ENCODE measurements at regions not wholly inside any gene's neighbourhood (a gene's known extent, or its start where the extent isn't known, plus 50 kb on each side); places are given as distances from the start of the nearest gene placed in this dataset.
A peak's percentile ranks its signal among the peaks of the same experiment; 100 is the strongest.
"Not testable (repeated sequence)": the region's sequence is repeated elsewhere in the genome, so short reads cannot be mapped to it uniquely, and the experiment has no call there.

DNA sequence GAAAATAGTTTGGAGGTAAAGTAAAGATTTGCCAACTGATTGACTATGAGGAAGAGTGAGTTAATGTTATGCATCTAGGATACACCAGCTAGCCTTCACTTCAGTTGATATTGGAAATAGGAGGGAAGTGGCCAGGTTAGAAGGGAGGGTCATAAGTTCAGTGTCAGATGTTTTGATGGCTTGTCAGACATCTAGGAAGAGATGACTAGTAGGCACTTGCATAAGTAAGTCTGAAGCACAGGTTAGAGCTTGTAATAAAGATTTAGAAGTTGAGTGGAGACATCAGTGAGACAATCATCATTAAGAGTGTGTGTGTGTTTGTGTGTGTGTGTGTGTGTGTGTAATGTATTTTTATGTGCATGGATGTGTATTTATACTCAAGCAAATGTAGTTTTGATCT is 146.1 kb downstream of the OR4C45 start:
- H3K9me3 ChIP-seq (ENCODE audit: control insufficient read depth, low read length), result no peaks in the 10 kb centered on the region
- H3K27me3 ChIP-seq (ENCODE audit: control insufficient read depth, insufficient read depth), result no peaks in the 10 kb centered on the region
- ATAC-seq (no peak), DNase-seq (no peak)
- H3K4me1 ChIP-seq (ENCODE audit: control insufficient read depth, insufficient read depth, low read length), result no peaks in the 10 kb centered on the region
- no peak overlapping the region for H3K4me3 ChIP-seq (ENCODE audit: low read length)
- no peak overlapping the region for H3K27ac ChIP-seq (ENCODE audit: low read length)
- intact Hi-C loops (cut with DNase I), result no loop called here

DNA sequence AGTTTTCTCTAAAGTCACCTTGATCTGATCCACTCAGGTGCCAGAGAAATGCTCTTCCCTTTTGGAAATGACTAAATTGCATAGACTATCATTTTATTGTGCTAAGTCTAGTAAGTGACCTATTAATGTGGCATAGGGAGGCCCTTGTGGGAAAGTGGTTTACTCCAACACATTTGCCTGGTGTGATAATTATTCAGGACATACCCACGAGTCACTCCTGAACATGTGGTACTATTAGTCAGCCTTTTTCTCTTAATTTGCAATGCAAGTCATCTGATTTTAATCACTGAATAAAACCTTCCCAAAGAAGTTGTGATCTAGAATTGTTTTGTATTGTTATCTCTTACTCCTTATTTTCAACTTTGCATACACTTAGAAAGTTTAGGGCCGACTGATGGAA is 148.7 kb downstream of the OR4C45 start:
- H3K4me1 ChIP-seq (ENCODE audit: control insufficient read depth, insufficient read depth, low read length), result no peaks in the 10 kb centered on the region
- no peak for ATAC-seq
- DNase-seq, result no peak
- 62% methylated on average over 2 of the region's 2 CpGs for WGBS
- intact Hi-C loops (cut with DNase I), result no loop called here
- no peaks in the 10 kb centered on the region for H3K27me3 ChIP-seq (ENCODE audit: control insufficient read depth, insufficient read depth)
- H3K4me3 ChIP-seq (ENCODE audit: low read length), result no peak overlapping the region
- no peak overlapping the region for H3K27ac ChIP-seq (ENCODE audit: low read length)
- no peaks in the 10 kb centered on the region for H3K9me3 ChIP-seq (ENCODE audit: control insufficient read depth, low read length)

DNA sequence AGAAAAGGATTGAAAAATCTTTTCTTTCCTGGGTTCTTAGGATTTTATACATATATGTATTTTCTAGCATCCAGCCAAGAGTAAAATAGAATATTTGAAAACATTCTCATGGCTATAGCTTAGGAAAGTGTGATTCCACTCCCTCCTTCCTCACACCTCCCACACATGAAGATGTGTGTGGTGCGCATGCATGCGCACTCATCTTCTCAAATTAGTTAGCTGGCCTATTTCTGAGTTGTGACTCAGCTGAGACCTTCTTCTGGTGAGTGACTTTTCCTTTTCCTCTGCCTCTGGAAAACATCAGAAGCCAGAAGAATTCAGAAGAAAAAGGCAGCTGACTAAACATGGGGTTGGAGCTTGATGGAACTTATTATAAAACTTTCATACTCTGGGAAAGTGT is 149.8 kb downstream of the OR4C45 start:
- DNase-seq (no peak), ATAC-seq (peak in 1 of 2 donors; percentile 44)
- intact Hi-C loops (cut with DNase I), result no loop called here
- no peaks in the 10 kb centered on the region for H3K27me3 ChIP-seq (ENCODE audit: control insufficient read depth, insufficient read depth)
- H3K9me3 ChIP-seq (ENCODE audit: control insufficient read depth, low read length), result no peaks in the 10 kb centered on the region
- no peak overlapping the region for H3K27ac ChIP-seq (ENCODE audit: low read length)
- WGBS, result 76% methylated on average over 2 of the region's 2 CpGs
- H3K4me3 ChIP-seq (ENCODE audit: low read length), result no peak overlapping the region
- H3K4me1 ChIP-seq (ENCODE audit: control insufficient read depth, insufficient read depth, low read length), result no peaks in the 10 kb centered on the region

DNA sequence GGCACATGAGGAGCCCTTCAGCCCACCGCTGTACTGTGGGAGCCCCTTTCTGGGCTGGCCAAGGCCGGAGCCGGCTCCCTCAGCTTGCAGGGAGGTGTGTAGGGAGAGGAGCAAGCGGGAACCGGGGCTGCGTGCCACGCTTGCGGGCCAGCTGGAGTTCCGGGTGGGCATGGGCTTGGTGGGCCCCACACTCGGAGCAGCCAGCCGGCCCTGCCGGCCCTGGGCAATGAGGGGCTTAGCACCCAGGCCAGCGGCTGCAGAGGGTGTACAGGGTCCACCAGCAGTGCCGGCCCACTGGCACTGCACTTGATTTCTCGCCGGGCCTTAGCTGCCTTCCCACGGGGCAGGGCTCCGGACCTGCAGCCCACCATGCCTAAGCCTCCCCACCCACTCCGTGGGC is 150.5 kb downstream of the OR4C45 start:
- H3K9me3 ChIP-seq (ENCODE audit: control insufficient read depth, low read length); H3K27ac ChIP-seq (ENCODE audit: low read length); H3K27me3 ChIP-seq (ENCODE audit: control insufficient read depth, insufficient read depth); H3K4me3 ChIP-seq (ENCODE audit: low read length); H3K4me1 ChIP-seq (ENCODE audit: control insufficient read depth, insufficient read depth, low read length); intact Hi-C loops (cut with DNase I); ATAC-seq: not testable (repeated sequence)
- DNase-seq, result peak in 1 of 3 donors; percentile 43
- 88% methylated on average over 19 of the region's 19 CpGs for WGBS

DNA sequence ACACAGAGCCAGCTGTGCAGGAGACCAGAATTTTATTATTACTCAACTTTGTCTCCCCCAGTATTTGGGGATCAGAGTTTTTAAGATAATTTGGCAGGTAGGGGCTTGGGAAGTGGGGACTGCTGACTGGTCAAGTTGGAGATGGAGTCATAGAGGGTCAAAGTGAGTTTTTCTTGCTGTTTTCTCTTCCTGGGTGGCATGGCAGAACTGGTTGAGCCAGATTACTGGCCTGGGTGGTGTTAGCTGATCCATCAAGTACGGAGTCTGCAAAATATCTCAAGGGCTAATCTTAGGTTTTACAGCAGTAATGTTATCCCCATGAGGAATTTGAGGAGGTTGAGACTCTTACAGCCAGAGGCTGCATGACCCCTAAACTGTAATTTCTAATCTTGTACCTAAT is 153.5 kb downstream of the OR4C45 start:
- intact Hi-C loops (cut with DNase I), result no loop called here
- no peaks in the 10 kb centered on the region for H3K27me3 ChIP-seq (ENCODE audit: control insufficient read depth, insufficient read depth)
- 55% methylated on average over 1 of the region's 1 CpG for WGBS
- DNase-seq (no peak), ATAC-seq (no peak)
- H3K4me3 ChIP-seq (ENCODE audit: low read length), result no peak overlapping the region
- no peaks in the 10 kb centered on the region for H3K4me1 ChIP-seq (ENCODE audit: control insufficient read depth, insufficient read depth, low read length)
- no peak overlapping the region for H3K27ac ChIP-seq (ENCODE audit: low read length)
- H3K9me3 ChIP-seq (ENCODE audit: control insufficient read depth, low read length), result no peaks in the 10 kb centered on the region

DNA sequence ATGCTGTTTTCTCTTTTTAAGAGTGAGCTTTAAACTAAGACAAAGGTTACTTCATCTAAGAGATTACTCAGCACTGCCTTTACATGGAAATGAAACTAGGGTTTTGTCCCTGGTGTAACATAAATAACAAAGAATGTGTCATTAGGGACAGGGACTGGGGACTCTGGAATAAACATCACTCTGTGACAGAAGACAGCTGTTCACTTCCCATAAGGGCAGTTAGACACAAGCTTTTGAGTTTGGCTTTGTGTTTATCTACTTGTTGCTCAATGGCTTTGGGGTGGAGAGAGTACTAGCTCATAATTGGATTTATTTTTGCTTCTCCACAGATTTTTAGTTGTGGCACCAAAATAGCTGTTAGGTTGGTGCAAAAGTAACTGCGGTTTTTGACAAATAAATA is 154.5 kb downstream of the OR4C45 start:
- intact Hi-C loops (cut with DNase I), result no loop called here
- ATAC-seq (peak; percentile 82 to 98), DNase-seq (no peak)
- no peak overlapping the region for H3K4me3 ChIP-seq (ENCODE audit: low read length)
- no peaks in the 10 kb centered on the region for H3K4me1 ChIP-seq (ENCODE audit: control insufficient read depth, insufficient read depth, low read length)
- H3K9me3 ChIP-seq (ENCODE audit: control insufficient read depth, low read length), result no peaks in the 10 kb centered on the region
- no peaks in the 10 kb centered on the region for H3K27me3 ChIP-seq (ENCODE audit: control insufficient read depth, insufficient read depth)
- 10% methylated on average over 1 of the region's 1 CpG for WGBS
- H3K27ac ChIP-seq (ENCODE audit: low read length), result no peak overlapping the region

DNA sequence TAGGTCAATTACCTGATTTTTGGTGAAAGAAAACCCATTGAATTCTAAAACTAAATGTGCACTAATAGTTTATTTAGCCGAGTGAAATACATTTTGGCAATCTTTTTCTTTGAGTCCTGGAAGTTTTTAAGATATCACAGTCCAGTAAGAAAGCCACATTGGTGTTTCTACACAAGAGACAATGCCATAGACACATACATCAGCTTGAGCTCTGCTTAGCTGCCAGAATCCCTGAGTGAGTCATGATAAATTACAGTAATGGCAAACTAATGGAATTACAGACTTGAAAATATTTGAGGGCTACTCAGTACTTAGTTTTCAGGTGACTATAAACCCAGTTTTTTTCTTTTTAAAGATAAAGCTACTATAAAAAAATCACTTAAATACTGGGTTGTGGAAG is 155.4 kb downstream of the OR4C45 start:
- WGBS, result 20% methylated on average over 1 of the region's 1 CpG
- peak; percentile 41 to 63 for ATAC-seq

DNA sequence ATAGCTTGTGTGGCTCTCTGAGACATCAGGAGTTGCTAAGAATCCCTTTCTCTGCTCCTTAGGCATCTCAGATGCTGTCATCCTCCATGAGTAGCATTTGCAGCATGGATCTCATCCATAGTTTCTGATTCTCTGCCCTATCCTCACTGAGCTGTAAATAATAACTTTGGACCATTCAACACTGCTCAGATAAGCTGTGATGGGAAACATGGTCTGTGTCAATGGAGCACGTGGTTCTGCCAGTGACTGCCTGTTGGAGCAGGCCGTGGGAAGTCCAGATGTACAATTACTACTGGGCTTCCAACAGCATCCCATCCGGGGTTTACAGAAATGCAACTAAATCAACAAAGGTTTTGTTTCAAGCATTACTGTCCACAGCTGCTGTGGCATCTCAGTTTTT is 160.1 kb downstream of the OR4C45 start:
- 36% methylated on average over 3 of the region's 3 CpGs for WGBS
- no peaks in the 10 kb centered on the region for H3K4me1 ChIP-seq (ENCODE audit: control insufficient read depth, insufficient read depth, low read length)
- H3K4me3 ChIP-seq (ENCODE audit: low read length), result no peak overlapping the region
- H3K27ac ChIP-seq (ENCODE audit: low read length), result no peak overlapping the region
- no peaks in the 10 kb centered on the region for H3K27me3 ChIP-seq (ENCODE audit: control insufficient read depth, insufficient read depth)
- no peaks in the 10 kb centered on the region for H3K9me3 ChIP-seq (ENCODE audit: control insufficient read depth, low read length)
- DNase-seq, result no peak
- peak in 1 of 2 donors; percentile 52 for ATAC-seq
- intact Hi-C loops (cut with DNase I), result no loop called here

More for the DNA sequence above, 155.4 kb downstream of the OR4C45 start:
- Histone ChIP-seq H3K27me3 (ENCODE audit: control insufficient read depth, insufficient read depth) (no peaks in the 10 kb centered on the region), H3K4me1 (ENCODE audit: control insufficient read depth, insufficient read depth, low read length) (no peaks in the 10 kb centered on the region), H3K27ac (ENCODE audit: low read length) (no peak overlapping the region), H3K4me3 (ENCODE audit: low read length) (no peak overlapping the region), H3K9me3 (ENCODE audit: control insufficient read depth, low read length) (no peaks in the 10 kb centered on the region)
- intact Hi-C loops (cut with DNase I), result no loop called here
- no peak for DNase-seq

DNA sequence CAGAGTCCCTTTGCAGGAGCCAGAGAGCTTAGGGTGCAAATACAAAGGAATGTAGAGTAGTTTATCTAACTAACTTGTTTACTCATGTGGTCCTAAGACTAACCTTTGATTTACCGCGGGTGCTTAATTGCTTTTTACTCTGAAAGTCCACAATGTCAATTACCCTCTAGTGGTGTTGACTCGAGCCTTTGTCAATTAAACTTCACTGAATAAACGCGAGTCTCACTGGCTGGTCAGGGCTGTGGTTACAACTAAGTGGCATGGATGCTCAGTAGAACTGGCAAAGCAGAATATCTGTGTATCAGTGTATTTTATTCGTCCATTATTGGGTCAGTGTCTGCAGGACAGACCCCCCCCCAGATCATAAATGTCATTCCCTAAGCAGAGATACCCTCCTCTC is 181.7 kb downstream of the OR4C45 start:
- Histone ChIP-seq H3K4me1 (ENCODE audit: control insufficient read depth, insufficient read depth, low read length) (no peaks in the 10 kb centered on the region), H3K4me3 (ENCODE audit: low read length) (no peak overlapping the region), H3K27me3 (ENCODE audit: control insufficient read depth, insufficient read depth) (no peaks in the 10 kb centered on the region), H3K9me3 (ENCODE audit: control insufficient read depth, low read length) (no peaks in the 10 kb centered on the region), H3K27ac (ENCODE audit: low read length) (no peak overlapping the region)
- ATAC-seq, result no peak
- WGBS, result 40% methylated on average over 6 of the region's 6 CpGs
- intact Hi-C loops (cut with DNase I), result no loop called here
- no peak for DNase-seq

DNA sequence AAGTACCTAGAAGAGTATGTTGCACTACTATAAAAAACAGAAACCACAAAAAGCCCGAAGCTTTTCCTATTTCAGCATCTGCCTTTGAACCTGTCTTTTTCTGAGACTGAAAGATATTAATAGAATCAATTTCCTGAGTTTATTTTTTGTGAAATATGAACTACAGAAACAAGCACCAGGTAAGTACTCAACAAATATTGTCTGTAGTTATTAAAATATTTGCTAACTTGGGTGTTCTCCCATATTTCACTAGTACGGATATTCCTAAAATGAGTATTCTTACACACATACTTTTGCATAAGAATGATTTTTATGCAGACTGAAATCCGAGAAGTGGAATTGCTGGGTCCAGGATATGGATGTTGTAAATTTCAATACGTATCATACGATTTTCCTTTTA is 188.0 kb downstream of the OR4C45 start:
- DNase-seq (no peak), ATAC-seq (no peak)
- Histone ChIP-seq H3K9me3 (ENCODE audit: control insufficient read depth, low read length) (no peaks in the 10 kb centered on the region), H3K27me3 (ENCODE audit: control insufficient read depth, insufficient read depth) (no peaks in the 10 kb centered on the region), H3K4me3 (ENCODE audit: low read length) (no peak overlapping the region), H3K4me1 (ENCODE audit: control insufficient read depth, insufficient read depth, low read length) (no peaks in the 10 kb centered on the region), H3K27ac (ENCODE audit: low read length) (no peak overlapping the region)
- 78% methylated on average over 5 of the region's 5 CpGs for WGBS
- intact Hi-C loops (cut with DNase I), result loop anchor here in 1 of 4 donors (10.0 kb wide), 1 partner anchor 64 kb away; no protein-coding TSS in a partner anchor

DNA sequence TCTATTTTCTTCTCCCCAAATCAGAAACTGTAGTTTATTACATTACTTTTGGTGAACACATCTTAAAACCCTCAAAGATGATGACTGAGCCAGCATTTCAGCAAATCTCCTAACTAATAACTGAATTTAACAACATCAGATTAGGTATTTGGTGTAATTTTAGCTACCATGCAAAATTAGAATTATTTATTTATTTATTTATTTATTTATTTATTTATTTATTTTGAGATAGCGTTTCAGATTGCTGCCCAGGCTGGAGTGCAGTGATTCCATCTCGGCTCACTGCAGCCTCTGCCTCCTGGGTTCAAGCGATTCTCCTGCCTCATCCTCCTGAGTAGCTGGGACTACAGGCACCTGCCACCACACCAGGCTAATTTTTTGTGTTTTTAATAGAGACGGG is 205.7 kb downstream of the OR4C45 start:
- DNase-seq; H3K4me3 ChIP-seq (ENCODE audit: low read length); H3K27ac ChIP-seq (ENCODE audit: low read length); H3K27me3 ChIP-seq (ENCODE audit: control insufficient read depth, insufficient read depth); H3K4me1 ChIP-seq (ENCODE audit: control insufficient read depth, insufficient read depth, low read length); intact Hi-C loops (cut with DNase I); ATAC-seq; H3K9me3 ChIP-seq (ENCODE audit: control insufficient read depth, low read length): not testable (repeated sequence)
- 88% methylated on average over 4 of the region's 4 CpGs for WGBS

DNA sequence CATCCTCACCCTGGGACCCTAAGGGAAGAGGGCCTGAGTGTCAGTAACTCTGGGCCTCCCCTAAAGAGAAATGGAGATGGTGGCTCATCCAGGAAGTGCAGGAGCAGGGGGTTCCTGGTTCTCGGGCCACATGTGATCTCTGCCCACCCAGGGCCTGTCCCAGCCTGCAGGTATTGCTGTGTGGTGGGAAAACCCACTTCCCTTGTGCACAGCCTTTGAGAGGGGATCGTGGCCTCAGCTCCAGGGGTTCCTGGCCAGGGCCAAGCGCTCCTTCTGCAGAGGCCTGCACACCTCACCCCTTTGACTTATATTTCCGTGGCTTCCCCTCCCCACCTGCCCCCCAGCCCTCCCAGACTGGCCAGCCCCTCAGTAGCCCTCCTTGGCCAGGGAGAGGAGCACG is 213.5 kb downstream of the OR4C45 start:
- no peaks in the 10 kb centered on the region for H3K27me3 ChIP-seq (ENCODE audit: control insufficient read depth, insufficient read depth)
- intact Hi-C loops (cut with DNase I), result no loop called here
- WGBS, result 57% methylated on average over 5 of the region's 5 CpGs
- ATAC-seq (no peak), DNase-seq (no peak)
- H3K4me1 ChIP-seq (ENCODE audit: control insufficient read depth, insufficient read depth, low read length), result no peaks in the 10 kb centered on the region
- H3K27ac ChIP-seq (ENCODE audit: low read length), result no peak overlapping the region
- no peak overlapping the region for H3K4me3 ChIP-seq (ENCODE audit: low read length)
- no peaks in the 10 kb centered on the region for H3K9me3 ChIP-seq (ENCODE audit: control insufficient read depth, low read length)

Data from right cardiac atrium (tissue), 5 donors.